NOMO-1 (cell line): ENCODE measurements at regions not wholly inside any gene's neighbourhood (a gene's known extent, or its start where the extent isn't known, plus 50 kb on each side); places are given as distances from the start of the nearest gene placed in this dataset.
A peak's percentile ranks its signal among the peaks of the same experiment; 100 is the strongest.
"Not testable (repeated sequence)": the region's sequence is repeated elsewhere in the genome, so short reads cannot be mapped to it uniquely, and the experiment has no call there.

Source experiments
- DNase-seq, 2 experiments: peaks; one replicate each; lab custom pipeline; 2025; ENCODE audit not compliant: unreplicated experiment in 2 of 2; lab: John Stamatoyannopoulos, UW

DNA sequence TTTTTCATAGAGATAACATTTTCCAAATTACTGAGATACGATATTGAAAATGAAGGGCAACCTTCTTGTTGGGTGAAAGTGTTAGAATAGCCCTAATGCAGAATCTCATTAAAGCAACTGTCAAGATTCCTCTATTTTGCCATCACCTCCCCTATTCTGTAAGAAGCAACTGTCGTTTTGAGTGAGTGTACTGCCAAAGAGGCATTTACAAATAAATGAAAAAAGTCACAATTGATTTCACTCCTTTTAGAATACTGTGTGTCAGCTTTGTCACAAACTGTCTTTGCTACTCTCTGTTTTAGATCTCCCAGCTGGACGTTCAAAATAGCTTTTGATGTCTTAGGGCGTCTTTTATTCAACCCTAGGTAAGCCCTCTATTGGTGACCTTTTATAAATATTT, 322.8 kb upstream of the NAALADL2 start:
- DNase-seq: no peak

DNA sequence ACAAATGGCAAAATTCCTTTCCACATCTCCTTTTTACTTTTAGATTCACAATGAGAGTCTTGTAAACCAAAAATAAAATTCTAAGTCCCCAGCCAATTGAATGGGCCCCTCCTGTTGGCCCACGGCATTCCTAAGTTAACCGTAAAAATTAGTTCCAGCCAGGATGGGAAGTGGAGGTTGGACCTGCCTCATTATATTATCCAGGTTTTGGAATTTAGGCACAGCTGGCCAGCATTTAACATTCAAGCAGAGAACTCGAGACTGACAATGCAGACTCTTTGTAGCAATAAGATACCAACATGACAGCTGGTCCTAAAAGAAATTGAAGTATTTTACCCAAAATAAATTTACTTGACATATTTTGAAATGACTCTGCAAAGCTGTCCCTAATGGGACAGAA, 321.0 kb upstream of the NAALADL2 start:
- no peak for DNase-seq

DNA sequence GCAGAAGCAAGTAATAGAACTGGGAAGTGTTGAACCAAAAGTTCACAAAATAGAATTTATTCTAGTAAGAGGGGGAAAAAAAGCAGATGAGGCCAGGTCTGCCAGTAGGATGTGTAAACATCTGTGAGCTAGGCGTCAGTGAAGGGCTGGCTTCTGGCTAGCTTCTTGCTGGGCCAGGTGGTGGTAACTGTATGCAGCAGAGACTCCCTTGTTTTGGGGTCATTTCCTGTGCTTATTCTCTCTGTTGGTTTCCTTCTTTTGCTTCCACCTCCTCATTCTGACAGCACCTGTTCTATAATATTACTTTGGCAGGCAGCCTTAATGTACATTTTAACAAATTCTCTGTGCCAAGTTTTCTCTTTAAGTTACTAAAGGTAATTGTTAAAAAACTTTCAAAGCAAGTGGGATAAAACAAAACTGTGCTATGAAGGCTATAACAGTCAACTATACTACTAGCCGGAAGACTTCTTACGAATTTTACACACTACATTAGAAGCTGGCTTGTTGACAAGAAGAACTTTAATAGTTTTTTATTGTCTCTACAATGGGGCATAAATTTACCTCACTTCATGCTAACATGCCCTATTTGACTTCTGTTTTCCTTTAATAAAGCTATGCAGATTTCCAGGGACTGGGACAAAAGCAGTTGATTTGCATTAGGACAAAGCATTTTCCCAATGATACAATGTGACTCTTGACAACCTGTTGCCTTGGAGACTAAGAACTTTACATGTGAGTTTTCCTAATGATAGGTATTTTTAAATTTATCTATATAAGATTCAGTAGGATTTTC, 318.8 kb upstream of the NAALADL2 start:
- DNase-seq: no peak

DNA sequence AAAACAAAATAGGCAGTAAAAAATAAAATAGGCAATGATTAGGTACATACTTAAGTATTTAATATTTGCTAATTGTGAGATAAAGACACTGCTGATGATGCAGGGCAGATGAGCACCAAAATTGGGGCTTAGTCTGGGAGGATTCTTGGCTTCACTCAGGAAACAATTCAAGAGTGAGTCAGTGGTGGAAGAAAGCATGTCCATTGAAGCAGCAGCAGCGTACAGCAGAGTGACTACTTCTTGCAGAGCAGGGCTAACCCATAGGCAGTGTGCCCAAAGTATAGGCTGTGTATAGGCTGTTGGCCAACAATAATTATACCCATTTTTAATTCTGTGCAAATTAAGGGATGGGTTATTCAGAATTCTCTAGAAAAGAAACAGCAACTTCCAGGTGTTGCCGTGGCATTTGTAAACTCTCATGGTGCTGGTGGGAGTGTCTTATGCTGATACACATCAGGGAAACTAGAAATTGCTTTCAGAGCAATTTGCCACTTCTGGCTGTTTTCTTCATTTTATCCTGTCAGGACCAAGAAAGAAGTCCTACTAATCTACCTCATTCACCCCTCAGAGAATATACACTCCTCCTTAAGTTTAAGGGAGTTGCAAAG, 317.3 kb upstream of the NAALADL2 start:
- DNase-seq: no peak

DNA sequence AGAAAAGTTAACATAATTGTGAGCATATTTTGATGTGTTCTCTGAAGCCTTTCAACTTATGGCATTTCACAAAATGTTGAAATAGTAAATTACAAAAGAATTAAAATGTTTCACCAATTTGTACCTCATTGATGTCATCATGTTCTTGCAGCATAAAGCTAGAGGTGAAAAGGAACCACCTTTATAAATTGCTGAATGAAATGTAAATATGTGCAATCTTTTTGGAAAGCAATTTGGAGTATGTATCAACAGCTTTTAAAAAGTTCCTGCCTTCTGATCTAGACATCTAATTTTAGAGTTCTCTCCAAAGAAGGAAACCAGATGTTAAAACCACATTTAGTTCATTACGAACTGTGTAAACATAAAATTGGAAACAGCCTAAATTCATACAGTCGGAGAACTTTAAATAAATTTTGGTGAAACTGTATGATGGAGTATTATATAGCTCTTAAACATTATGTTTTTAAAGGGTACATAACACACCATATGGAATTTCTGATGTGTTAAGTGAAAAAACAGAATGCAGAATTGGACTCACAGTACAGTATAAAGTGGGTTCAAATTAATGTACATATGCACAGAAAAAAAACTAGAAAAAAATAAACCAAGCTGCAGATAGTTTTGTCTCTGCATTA, 311.2 kb upstream of the NAALADL2 start:
- DNase-seq: no peak

DNA sequence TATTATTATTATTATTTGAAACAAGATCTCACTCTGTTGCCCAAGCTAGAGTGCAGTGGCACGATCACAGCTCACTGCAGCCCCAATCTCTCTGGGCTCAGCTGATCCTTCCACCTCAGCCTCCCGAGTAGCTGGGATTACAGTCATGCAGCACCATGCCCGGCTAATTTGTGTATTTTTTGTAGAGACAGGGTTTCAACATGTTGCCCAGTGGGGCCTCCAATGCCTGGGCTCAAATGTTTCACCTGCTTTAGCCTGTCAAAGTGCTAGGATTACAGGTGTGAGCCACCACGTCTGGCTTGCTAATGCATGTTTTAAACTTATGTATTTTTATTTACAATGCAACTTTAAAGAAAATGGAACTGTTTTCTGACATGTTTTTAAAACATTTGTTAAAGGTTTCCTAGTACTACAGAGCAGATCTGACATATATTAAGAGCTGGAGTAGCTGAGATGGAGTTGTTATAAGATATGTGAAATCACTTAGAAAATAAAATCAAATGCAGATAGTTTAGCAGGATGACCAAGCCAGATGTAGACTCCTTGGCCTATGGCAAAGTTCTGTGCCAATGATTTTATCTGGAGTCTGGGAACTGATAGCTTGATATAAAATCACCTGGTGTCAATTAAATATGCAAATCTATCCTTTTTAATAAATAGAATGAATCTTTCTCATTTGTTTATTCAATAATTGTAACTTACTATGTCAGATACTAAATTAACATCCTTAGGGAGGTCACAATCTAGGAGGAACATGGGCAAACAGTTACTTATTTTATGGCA, 310.1 kb upstream of the NAALADL2 start:
- DNase-seq: no peak

DNA sequence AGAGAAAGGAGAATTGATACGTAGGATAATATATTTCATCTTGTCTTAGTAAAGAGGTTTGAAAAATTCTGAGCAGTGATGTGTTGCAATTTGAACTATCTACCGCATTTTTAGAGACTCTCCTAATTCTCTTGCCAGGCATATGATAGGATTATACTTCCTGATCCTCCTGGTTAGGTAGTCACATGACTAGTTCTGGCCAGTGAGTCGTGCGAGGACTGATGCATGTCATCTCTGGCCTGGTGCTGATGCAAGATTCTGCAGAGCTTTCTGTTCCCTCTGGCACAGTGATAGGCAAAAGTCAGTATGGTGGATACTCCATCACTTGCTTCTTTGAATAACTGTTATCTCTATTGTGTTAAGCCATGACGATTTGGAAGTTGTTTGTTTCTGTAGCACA, 277.6 kb upstream of the NAALADL2 start:
- no peak for DNase-seq

DNA sequence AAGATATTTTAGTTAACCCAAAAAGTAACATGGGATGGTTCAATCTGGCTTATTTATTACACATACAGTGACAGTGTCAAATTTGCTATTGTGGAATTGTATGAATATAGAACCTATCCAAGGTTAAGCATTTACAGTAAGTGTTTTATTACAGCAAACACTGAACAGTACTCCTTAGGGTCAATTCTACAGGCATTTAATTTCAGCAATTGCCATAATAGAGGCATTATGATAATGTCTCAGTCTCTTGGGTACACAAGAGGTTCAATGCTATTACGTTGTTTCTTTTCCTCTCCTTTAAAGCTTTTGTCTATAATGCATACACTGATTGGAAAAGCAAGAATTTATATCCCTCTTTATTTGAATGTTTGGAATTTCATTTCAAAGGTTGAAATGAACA, 275.7 kb upstream of the NAALADL2 start:
- no peak for DNase-seq

DNA sequence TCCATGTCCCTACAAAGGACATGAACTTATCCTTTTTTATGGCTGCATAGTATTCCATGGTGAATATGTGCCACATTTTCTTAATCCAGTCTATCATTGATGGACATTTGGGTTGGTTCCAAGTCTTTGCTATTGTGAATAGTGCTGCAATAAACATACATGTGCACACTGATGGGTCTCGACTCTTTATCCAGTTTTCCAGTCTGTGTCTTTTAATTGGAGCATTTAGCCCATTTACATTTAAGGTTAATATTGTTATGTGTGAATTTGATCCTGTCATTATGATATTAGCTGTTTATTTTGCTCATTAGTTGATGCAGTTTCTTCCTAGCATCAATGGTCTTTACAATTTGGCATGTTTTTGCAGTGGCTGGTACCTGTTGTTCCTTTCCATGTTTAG, 272.0 kb upstream of the NAALADL2 start:
- DNase-seq: not testable (repeated sequence)

DNA sequence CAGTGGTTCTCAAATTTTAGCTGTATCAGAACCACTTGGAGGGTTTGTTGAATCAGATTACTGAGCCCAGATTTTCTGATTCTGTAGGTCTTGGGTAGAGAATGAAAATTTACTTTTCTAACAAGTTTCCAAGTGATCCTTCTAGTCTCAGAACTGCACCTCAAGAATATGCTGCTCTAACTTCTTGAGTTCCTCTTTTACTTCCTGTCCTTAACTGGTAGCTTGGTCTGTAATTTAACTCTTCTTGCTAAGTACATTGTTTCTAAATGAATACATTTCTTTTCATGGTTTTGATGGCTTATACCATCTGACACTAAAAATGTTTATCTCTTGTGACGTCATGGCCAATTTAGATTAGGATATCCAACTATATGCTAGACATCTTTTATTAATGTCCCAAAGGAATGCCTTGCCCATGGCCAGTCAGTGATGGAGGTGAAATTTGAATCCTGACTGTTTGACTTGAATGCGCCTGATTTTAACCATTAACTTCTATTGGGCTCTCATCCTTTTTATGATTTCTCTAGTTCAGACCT, 262.6 kb upstream of the NAALADL2 start:
- peak in 1 of 2 experiments; percentile 56 for DNase-seq

DNA sequence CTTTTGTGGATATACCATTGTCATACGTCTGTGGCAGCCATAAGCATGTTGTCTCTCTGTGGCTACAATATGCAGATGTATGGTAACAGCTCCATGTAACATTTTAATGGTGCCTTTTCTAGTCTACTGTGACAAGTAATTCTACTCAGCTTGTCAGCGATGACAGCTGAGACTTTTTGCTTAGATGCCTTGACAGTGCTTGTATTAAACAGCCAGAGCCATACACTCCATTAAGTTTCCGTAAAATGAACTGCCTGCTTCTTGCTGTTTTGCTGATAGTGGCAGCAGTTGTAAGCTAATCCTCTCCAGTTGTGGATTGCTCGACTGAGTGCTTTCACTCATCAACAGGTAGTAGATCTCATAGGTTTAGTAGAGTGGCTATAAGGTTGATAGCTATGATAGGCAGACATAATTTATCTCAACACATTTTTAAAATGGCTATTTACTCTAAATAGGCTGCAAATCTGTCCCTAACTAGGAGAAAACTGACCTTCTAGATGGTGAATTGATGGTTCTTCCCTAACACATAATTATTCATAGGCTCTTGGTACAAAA, 260.2 kb upstream of the NAALADL2 start:
- no peak for DNase-seq

DNA sequence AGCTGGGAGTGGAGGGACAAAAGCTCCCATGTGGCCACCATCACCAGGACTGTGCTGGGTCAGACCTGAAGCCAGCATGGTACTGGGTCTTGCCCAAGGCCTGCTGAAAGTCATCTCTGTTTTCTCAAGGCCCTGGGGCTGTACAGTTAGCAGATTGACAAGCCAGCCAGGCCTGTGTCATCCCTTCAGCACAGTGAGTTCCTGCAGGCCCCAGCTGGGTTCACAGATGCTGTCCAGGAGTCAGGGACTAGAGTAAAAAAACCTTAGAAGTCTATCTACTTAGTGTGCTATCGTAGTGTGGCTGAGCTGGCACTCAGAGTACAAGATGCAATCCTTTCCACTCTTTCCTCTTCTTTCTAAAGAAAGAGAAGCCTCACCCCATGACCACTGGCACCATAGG, 246.0 kb upstream of the NAALADL2 start:
- DNase-seq: no peak

DNA sequence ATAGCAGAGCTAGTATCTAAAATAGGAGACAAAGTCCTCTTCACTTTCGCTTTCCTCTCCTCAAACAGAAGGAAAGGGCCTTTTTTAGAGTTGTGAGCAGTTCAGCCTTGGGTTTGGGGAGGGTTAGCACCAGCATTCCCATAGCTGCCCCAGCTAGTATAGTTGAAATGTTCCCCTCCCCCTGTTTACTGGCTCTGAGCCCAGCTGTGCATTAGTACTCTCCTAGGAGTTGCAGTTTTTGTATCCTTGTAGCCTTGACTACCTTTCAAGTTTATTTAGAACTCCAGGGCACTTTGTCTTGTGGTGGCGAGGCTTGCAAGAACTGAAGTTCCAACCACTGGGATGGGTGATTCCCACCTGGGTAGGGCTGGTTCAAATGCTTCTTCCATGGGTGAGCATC, 245.1 kb upstream of the NAALADL2 start:
- DNase-seq: no peak

DNA sequence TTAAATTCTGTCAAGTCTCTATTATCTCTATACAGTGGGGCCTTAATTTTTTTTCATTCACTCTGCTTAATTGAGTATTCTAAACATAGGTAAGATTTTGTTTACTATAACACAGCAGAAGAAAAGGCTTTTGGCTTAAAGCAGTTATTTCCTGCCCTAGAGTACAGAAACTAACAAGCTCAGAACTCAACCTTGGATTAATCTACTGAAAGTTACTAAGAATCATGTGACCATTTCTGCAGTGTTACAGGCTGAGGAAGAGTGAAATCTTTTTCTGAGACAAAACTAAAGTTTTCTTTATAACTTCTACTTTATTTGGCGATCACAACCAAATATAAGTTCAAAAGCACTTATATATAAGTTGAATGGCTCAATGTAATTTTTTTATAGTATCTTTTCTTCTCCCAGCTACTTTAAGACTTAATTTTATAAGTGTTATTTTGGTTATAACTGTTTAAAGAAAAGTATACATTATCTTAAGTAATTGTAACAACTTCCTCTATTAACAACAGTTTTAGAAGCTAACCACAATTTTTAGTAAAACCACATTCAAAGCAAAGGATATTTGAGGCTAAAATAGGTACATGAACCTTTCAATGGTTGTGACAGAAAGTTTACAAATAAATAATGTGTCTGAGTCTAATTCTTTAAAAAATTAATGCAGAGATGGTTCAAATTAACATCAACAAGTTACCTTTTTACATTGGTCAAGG, 240.6 kb upstream of the NAALADL2 start:
- DNase-seq: peak in 1 of 2 experiments; percentile 59

DNA sequence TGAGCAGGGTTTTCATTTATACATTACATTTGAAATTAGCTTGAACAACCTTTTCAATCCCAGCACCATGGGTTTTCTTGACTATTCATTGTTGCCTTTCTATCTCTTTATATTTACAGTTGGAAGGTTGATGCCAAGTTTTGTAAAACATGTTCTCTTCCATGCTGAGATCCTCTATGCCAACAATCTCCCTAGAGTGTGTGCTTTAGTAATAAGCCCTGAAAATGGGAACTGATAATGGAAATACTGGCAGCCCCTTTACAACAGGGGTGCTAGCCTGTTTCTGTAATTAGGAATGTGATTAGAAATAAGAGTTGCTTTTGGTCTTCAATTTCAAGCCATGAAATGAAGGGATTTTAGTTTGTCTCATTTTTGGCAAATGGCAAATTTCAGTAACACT, 239.9 kb upstream of the NAALADL2 start:
- DNase-seq: no peak

DNA sequence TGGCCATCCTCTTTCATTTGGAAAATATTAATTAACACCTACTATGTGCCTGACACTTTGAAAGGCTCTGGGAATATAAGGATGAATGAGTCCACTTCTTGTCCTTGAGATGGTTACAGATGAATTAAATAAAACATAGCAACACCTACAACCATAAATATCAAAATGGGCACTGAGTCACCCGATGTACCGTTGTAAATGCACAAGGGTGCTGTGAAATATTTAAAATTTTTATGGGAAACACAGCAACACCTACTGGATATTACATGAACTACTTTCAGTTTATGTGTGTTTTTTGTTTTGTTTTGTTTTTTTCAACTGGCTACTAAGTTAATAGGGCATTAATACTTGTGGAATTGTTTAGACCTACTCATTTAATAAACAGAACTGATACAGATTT, 239.0 kb upstream of the NAALADL2 start:
- peak in 1 of 2 experiments; percentile 20 for DNase-seq

DNA sequence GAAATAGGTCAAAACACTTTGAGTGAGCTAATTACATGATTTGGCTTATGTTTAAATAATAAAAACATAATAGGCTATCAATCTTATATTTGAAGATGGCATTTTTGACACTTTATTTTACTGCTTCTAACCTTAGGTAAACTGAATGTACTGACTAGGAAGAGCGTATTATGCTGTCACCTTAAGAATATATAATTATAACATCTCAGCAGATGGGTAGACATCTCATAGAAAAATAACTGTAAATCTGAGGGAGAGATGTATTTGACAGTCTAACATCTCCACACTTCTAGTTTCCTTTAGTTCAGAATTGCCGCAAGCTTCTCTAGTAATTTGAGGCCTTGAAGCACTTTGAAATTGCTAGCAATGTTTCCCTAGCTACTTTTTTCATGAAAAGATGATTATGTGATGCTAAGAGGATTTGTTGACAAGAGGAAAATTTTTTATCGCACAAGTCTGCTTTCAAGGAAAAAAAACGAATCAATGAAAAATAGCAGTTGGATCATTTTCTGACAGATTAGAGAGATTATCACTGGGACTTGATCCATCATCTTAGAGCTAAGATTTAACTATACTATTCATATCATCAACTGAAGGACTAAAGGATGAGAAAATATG, 238.2 kb upstream of the NAALADL2 start:
- DNase-seq: no peak

DNA sequence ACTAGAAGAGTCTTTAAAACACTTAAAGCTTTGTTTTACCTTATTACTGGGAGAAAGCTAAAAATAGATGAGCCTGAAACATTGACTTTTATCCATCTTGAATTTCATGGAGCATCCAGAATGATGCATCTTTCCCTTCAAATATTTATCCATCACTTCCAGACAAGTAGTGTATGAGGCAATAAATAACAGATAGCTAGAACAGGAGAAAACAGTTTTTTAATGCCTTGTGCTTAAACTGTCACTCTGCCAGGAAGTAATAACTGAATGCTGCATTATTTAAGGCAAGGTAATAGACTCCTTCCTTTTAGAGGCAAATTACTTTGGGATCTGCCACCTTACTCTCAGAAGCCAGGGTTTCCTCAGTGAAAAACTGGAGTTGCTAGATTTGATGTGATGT, 225.8 kb upstream of the NAALADL2 start:
- no peak for DNase-seq

DNA sequence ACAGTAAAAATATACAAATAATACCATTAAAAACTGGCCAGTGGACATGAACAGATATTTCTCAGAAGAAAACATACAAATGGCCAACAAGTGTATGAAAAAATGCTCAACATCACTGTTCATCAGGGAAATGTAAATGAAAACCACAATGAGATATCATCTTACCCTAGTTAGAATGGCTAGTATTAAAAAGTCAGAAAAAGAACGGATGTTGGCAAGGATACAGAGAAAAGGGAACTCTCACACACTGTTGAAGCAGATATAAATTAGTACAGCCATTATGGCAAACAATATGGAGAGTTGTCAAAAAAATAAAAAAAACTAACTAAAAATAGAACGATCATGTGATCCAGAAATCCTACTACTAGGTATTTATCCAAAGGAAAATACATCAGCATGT, 222.7 kb upstream of the NAALADL2 start:
- DNase-seq: no peak

DNA sequence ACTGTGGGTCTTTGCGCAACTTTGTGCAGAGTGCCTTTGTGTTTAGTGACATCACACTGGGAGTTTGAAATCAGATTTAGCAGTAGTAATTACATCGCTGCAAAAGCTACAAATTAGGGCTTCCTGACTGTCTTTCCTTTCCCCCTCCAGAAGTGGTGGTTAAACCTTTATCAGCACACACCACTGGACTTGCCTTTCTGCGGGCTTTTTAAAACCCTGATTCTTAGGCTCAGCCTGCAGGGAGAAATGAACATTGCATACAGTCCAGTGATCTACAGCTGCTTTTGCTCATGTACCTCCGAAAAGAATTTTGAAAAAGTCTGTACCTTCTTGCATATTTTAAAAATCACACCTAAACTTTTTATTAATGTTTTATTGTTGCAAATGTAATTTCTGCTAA, 219.7 kb upstream of the NAALADL2 start:
- no peak for DNase-seq
